ENCODE measurements at regions not wholly inside any gene's neighbourhood (a gene's known extent, or its start where the extent isn't known, plus 50 kb on each side); places are given as distances from the start of the nearest gene placed in this dataset.

DNA sequence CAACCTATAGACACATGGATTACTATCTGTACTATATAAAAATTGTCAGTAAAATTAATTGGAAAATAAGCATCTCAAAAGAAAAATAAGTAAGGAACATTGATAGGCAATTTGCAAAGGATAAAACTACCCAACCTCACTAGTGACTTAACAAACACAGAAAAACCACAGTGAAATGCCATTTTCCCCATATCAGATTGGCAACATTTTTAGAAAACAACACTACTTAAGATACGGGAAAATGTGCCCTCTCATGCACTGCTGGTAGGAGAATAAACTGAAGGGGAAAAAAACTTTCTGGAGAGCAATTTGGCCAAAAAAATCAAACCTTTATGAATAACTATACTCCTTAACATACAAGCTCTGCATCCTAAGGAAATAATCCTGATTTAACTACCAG, 254.0 kb downstream of the DEPDC1B start (continued):
- TF ChIP-seq MYB (IDR thresholded peaks at IDR 0.05; ENCODE audit: borderline replicate concordance, low read depth, low read length) (no peak), ZNF384 (IDR thresholded peaks at IDR 0.05; ENCODE audit: borderline replicate concordance, low read depth, low read length) (no peak), BACH1 (IDR thresholded peaks at IDR 0.05; ENCODE audit: borderline replicate concordance) (no peak), ASH2L (IDR thresholded peaks at IDR 0.05; ENCODE audit: borderline replicate concordance, low read depth) (no peak), LARP7 (IDR thresholded peaks at IDR 0.05) (no peak), RB1 (IDR thresholded peaks at IDR 0.05; ENCODE audit: borderline replicate concordance) (no peak), BCL11A (IDR thresholded peaks at IDR 0.05; ENCODE audit: low read depth, low read length) (no peak), NR2F1 (conservative IDR thresholded peaks at IDR 0.05) (no peak), KAT2A (conservative IDR thresholded peaks at IDR 0.05; ENCODE audit: control insufficient read depth, low read depth, low read length) (no peak)

DNA sequence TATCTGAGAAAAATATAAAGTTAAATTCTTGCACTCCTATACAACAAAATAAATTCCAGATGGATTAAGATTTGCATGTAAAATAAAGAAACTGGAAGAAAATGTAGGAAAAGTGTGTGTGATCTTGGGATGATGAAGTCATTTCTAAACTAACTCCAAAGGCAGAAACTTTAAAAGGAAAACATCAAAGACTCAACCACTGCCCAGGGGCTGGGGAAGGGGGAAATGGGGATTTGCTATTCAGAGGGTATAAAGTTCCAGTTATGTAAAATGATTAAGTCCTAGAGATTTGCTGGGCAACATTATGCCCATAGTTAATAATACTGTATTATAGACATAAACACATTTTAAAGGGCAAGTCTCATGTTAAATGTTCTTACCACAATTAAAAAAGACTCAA, 254.5 kb downstream of the DEPDC1B start:
- intact Hi-C loops (cut with micrococcal nuclease; ENCODE audit: unreplicated experiment) (no loop called here), in situ Hi-C loops (cut with MboI) (no loop called here)
- no peaks in the 10 kb centered on the region for H4K20me1 ChIP-seq (ENCODE audit: control insufficient read depth, insufficient read depth)
- no peak for ATAC-seq
- ChIA-PET SMC1A (ENCODE audit: uncharacterized antibody, unreplicated experiment) (interaction anchor here (0.8 kb wide), 1 partner anchor 8 kb away, joined by 6 read pairs; no protein-coding TSS in a partner anchor), POLR2A (no interaction called here), CTCF (interaction anchor here (0.7 kb wide), 1 partner anchor 236 kb away, joined by 3 read pairs; no protein-coding TSS in a partner anchor), RAD21 (ENCODE audit: unreplicated experiment) (no interaction called here)
- TF ChIP-seq, protein P1, sequence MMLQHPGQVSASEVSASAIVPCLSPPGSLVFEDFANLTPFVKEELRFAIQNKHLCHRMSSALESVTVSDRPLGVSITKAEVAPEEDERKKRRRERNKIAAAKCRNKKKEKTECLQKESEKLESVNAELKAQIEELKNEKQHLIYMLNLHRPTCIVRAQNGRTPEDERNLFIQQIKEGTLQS (IDR thresholded peaks at IDR 0.05; ENCODE audit: borderline replicate concordance, extremely low read depth, low read depth, low read length): no peak
- no peak for TF ChIP-seq IRF4 (IDR thresholded peaks at IDR 0.05; ENCODE audit: low read depth, low read length)
- no peak for TF ChIP-seq NFYA (IDR thresholded peaks at IDR 0.05; ENCODE audit: borderline replicate concordance, low read depth, low read length)
- no peak for TF ChIP-seq FOXM1 (IDR thresholded peaks at IDR 0.05; ENCODE audit: low read depth, low read length)
- no peak for TF ChIP-seq BMI1 (IDR thresholded peaks at IDR 0.05; ENCODE audit: borderline replicate concordance)
- H3K27me3 ChIP-seq (replicated peaks in 1 of 2; ENCODE audit: control insufficient read depth in 2 of 2, insufficient read depth in 2 of 2, low read length in 1 of 2): no peaks in the 10 kb centered on the region
- no peaks in the 10 kb centered on the region for H3K36me3 ChIP-seq (ENCODE audit: control insufficient read depth in 2 of 2, insufficient read depth in 2 of 2, low read length in 1 of 2)
- H3K4me1 ChIP-seq (ENCODE audit: control insufficient read depth, insufficient read depth, low read length): no peaks in the 10 kb centered on the region
- H3K79me2 ChIP-seq (ENCODE audit: control insufficient read depth, insufficient read depth, low read length): no peaks in the 10 kb centered on the region
- no peak for DNase-seq (ENCODE audit: low read depth, low spot score)
- no peak overlapping the region for H2AFZ ChIP-seq (ENCODE audit: control insufficient read depth, low read depth, low read length)
- FAIRE-seq: no peak
- no peak overlapping the region for H3K4me3 ChIP-seq
- BruUV-seq (replicated peaks): no TSS peak
- no peak overlapping the region for H3K9ac ChIP-seq (ENCODE audit: control insufficient read depth, insufficient read depth, low read length)
- H3K27ac ChIP-seq (ENCODE audit: control insufficient read depth, insufficient read depth): no peak overlapping the region
- no peak overlapping the region for H3K4me2 ChIP-seq (ENCODE audit: control insufficient read depth, insufficient read depth)
- H3K9me3 ChIP-seq (replicated peaks; ENCODE audit: control insufficient read depth, insufficient read depth, low read length): no peaks in the 10 kb centered on the region
